ENCODE measurements at regions not wholly inside any gene's neighbourhood (a gene's known extent, or its start where the extent isn't known, plus 50 kb on each side); places are given as distances from the start of the nearest gene placed in this dataset.

- TF ChIP-seq CTCF (IDR thresholded peaks at IDR 0.05; ENCODE audit: insufficient read depth, low read length, poor library complexity, severe bottlenecking) (no peak), EZH2phosphoT487 (conservative IDR thresholded peaks at IDR 0.05; ENCODE audit: low read length) (no peak)
These were observed 79.0 kb upstream of the MFGE8 start for GRCh38 chr15:88992216-88992615.
